22Rv1 (cell line): ENCODE measurements at regions not wholly inside any gene's neighbourhood (a gene's known extent, or its start where the extent isn't known, plus 50 kb on each side); places are given as distances from the start of the nearest gene placed in this dataset.

Experiments
- CTCF ChIP-seq: fragments of 450-650 bp; IDR thresholded peaks from 2 replicates; pipeline ENCODE4 v1.5.1; 2017; ENCODE audit warnings: mild to moderate bottlenecking
- ZFX ChIP-seq: fragments of 450-650 bp; IDR thresholded peaks from 2 replicates; pipeline ENCODE4 v1.6.1; 2017; ENCODE audit warnings: antibody characterized with exemption, borderline replicate concordance

GRCh38 chr7:41773756-41774155, 70.9 kb upstream of the INHBA start:
- TF ChIP-seq CTCF (no peak), ZFX (no peak)
